CD4-positive, alpha-beta T cell treated with Interferon alpha-2 for 1 hour (primary cell): ENCODE measurements at regions not wholly inside any gene's neighbourhood (a gene's known extent, or its start where the extent isn't known, plus 50 kb on each side); places are given as distances from the start of the nearest gene placed in this dataset.

Source experiments
- DNase-seq, 2 donors: peaks; one replicate each; pipeline ENCODE4 v3.0.0-alpha.2; 2020 to 2022

DNA sequence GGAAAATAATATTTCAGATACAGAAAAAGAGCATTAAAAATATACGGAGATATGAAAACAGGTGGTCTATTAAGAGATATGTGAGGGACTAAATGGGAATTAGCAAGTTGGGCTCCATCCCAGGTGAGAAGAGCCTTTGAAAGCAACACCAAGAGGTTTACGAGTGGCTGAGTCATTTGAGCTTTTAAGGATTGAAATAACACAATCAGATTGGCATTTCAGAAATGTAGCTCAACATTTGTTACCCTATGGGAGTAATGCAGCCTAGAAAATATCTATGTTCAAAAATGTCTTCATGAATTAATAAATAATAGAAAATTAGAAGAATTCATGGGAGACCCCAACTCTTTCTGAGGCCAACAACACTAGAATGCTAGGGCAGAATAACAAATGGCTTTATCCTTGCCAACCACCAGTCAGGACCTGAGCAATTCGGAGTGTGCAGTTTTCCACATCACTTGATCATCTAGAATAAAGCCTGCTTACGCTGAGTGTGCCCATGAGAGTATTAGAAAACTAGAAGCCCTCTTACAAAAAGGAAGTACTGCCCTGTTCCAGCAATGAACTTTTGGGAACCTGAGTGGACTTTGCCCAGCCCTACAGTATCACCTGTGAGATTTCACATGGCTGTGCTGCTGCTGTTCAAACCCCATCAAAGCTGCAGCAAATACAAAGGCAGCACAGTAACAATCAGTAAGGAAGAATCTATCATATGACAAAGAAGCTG lies 538.0 kb upstream of the CAMK1G start:
- DNase-seq = no peak

DNA sequence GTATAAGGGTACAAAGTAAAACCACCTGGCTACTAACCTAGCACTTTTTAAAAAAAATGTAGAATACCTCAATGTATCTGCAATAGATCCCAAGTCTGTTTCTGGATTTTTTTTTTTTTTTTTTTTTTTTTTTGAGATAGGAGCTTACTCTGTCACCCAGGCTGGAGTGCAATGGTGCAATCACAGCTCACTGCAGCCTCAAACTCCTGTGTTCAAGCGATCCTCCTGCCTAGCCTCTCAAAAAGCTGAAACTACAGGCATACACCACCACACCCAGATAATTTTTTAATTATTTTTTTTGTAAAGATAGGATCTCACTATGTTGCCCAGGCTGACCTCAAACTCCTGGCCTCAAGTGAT lies 537.5 kb upstream of the CAMK1G start:
- no peak for DNase-seq

- no peak for DNase-seq
These were observed 536.6 kb upstream of the CAMK1G start for GRCh38 chr1:209046935-209047334.

DNA sequence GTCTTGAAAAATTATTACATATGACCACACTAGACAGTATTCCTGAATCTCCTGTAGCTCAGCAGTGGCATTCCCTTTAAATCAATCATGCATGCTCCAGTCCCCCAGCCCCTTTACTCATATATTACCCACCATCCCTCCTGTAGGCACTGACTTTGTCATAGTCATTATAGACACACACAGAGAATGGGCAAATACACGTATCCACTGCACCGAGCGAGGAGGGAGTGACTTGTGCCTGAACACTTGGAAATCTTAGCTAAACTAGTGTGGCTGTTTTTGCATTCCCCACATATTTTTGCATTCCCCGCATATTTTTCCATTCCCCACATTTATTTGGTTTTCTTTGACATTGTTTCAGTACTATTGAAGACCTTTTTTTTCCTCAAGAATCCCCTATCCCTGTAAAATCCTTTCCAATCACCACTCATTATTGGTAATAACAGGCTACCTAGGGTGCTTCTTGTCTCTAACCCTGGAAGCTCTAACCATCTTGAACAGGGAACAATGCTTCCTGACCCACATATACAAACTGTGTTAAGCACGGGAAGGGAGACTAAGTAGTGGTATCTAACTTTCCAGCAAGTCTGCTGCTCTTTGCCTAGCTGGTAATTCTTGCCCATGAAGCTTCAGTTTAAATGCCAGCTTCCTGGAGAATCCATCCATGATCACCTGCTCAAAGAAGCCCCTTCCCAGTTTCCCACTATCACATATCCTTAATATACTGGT lies 534.4 kb upstream of the CAMK1G start:
- no peak for DNase-seq

DNA sequence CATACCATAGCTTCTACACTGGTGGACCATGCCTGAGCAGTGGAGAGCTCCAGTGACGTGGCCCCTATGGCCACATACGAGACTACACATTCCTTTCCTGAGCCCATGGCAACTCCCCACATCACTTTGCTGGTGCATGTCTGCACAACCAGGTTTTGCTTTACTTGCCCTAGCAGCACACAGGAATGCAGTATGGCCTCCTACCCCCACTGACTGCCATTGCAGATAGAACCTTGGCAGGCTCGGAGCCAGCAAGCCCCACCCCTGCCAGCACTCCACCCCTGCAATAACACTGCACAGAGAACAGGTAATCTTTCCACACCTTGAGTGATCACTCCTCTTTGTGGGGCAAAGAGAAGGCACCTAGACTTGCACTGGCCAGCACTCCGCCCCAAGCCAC lies 531.9 kb upstream of the CAMK1G start:
- DNase-seq = no peak

GRCh38 chr1:209053587-209053986 lies 529.9 kb upstream of the CAMK1G start:
- DNase-seq = no peak

GRCh38 chr1:209057083-209057482 lies 526.4 kb upstream of the CAMK1G start:
- no peak for DNase-seq

DNA sequence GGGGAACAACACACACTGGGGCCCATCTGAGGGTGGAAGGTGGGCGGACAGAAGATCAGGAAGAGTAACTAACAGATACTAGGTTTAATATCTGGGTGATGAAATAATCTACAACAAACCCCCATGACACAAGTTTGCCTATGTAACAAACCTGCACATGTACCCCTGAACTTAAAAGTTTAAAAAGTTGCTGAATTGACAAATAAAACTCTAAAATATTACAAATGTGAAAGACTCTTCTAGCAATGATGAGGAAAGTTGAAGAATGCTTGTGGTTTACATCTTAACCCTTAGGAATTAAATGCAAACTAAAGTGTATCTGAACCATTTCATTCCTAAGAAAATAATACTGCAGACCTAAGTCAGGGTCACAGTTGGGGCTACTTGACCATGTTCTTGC lies 525.6 kb upstream of the CAMK1G start:
- DNase-seq = no peak

GRCh38 chr1:209059376-209059775 lies 524.1 kb upstream of the CAMK1G start:
- DNase-seq = no peak

- no peak for DNase-seq
These were observed 523.5 kb upstream of the CAMK1G start for GRCh38 chr1:209059981-209060380.

- DNase-seq = no peak
These were observed 521.4 kb upstream of the CAMK1G start for GRCh38 chr1:209062081-209062620.

- DNase-seq = no peak
These were observed 520.7 kb upstream of the CAMK1G start for GRCh38 chr1:209062863-209063262.

GRCh38 chr1:209063767-209064659 lies 519.5 kb upstream of the CAMK1G start:
- DNase-seq = no peak

GRCh38 chr1:209064850-209065706 lies 518.4 kb upstream of the CAMK1G start:
- DNase-seq = no peak

DNA sequence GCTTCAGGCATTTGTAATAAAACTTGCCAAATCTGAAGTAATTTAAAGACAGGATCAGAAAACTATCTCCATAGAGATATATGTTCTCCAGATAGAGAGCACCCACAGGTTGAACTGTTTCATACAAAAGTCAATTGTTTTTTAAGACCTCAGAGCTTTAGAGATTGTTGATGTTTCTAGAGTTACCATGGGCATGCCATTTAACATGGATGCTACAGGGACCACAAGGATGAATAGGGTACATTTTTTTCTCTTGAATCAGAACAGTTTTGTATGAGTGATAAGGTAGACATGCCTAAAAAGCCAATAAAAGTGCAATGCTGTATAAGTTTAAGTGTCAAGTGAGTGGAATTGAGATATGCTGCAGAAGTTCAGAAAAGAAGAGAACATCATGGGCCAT lies 511.0 kb upstream of the CAMK1G start:
- no peak for DNase-seq

DNA sequence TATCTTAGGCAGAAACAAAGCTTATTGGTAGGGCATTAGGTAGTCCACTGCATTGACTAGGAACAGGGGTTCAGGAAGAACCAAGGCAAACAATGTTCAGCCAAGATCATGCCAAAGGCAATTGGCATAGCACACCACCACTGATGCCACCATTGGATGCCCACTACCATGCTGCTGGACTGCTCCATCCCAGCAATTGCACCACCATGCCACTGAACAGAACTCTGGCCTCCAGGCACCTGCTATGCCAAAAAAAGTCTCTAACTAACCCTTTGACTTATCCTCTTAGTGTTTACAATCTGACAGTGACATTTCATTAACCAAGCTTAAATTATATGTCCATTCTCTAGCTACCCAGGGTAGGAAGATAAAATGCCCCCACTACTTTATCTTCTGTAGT lies 509.6 kb upstream of the CAMK1G start:
- no peak for DNase-seq

DNA sequence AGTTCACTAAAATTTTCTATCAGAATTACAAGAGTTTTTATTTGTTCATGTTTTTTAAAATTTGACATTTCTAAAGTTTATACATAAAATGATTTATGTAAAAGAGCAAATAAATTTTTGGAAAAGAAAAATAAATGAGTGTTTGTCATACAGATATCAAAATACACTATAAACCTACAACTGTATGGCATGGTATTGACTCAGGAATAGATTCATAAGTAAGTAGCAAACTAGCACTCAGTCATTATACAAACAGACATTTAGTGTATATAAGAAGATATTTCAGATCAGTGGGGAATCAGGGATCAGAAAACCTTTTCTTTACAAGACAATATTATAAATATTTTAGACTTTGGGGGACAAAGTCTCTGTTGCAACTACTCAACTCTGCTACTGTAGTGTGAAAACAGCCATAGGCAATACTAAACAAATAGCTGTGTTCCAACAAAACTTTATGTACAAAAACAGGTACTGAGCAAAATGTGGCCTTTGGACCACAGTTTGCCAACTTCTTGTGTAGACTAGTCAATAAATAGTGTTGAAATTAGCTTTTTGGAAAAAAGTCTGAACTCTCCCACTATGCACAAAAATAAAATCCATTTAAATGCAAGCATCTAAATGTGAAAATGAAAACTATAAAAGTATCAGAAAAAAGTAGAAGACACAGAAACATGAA lies 508.8 kb upstream of the CAMK1G start:
- no peak for DNase-seq

- DNase-seq = no peak
These were observed 506.8 kb upstream of the CAMK1G start for GRCh38 chr1:209076688-209077087.

- DNase-seq = no peak
These were observed 503.2 kb upstream of the CAMK1G start for GRCh38 chr1:209080170-209080781.

DNA sequence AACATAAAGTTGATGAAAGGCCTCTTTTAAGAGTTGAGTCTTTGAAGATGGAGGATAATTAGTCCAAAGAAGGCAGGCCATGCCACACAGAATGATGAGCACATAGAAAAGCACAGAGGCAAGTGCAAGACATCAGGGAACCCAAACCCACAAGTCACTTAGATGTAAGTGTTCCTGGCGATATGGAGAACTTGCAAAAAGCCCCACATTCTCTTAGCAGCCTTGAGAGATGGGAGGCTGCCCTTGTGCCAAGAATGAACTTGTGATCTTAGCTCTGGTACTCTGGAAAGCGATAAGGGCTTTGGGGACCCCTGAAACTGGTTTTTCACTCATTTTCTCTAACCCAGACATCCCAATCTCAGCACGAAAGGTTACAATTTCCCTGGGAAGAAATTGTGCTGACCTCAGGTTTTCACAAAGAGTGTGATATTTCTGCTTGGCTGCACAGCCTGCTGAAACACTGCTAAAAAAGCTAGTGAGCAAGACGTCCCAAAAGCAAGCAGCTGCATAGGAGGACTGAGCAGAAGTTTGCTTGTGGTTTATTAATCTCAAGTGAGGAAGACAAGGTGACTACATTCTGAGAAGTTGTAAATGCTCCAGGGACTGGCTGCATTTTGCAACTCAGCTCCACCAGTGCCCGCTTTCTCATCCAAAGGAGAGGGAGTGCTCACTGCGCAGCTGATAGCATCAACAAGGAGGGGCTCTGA lies 496.9 kb upstream of the CAMK1G start:
- no peak for DNase-seq

DNA sequence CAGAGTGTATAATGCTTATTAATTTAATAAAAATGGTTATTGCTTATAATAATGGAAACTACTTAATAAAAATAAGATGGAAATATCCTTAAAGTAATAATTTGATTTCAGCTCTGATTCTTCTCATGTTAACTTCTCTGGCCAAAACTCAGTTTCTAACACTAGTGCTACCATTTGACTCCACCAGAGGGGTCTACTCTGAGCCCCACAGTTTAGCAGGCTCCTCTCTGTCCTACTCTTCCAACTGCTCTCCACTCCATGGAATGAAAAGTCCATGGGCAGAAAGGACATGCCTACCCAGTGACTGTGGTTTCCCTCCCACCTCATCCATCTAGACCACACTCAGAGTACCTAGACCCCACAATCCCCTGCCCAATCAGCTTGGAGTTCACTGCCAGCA lies 489.1 kb upstream of the CAMK1G start:
- DNase-seq = no peak
